NOMO-1 (cell line): ENCODE measurements at regions not wholly inside any gene's neighbourhood (a gene's known extent, or its start where the extent isn't known, plus 50 kb on each side); places are given as distances from the start of the nearest gene placed in this dataset.

Source experiments
- DNase-seq, 2 experiments: peaks; one replicate each; lab custom pipeline; 2025; ENCODE audit not compliant: unreplicated experiment in 2 of 2; lab: John Stamatoyannopoulos, UW

- no peak for DNase-seq
These were observed 227.7 kb upstream of the TOPAZ1 start for GRCh38 chr3:44013967-44014366.

- DNase-seq = no peak
These were observed 226.5 kb upstream of the TOPAZ1 start for GRCh38 chr3:44015170-44015569.

GRCh38 chr3:44016818-44017217 lies 224.9 kb upstream of the TOPAZ1 start:
- no peak for DNase-seq

- no peak for DNase-seq
These were observed 222.8 kb upstream of the TOPAZ1 start for GRCh38 chr3:44018926-44019325.

GRCh38 chr3:44019736-44020135 lies 221.9 kb upstream of the TOPAZ1 start:
- DNase-seq = no peak

GRCh38 chr3:44020143-44020542 lies 221.5 kb upstream of the TOPAZ1 start:
- no peak for DNase-seq

GRCh38 chr3:44021651-44022594 lies 219.8 kb upstream of the TOPAZ1 start:
- no peak for DNase-seq

GRCh38 chr3:44023961-44024593 lies 217.6 kb upstream of the TOPAZ1 start:
- DNase-seq = no peak

GRCh38 chr3:44026220-44026865 lies 215.3 kb upstream of the TOPAZ1 start:
- no peak for DNase-seq

- DNase-seq = no peak
These were observed 212.6 kb upstream of the TOPAZ1 start for GRCh38 chr3:44029100-44029499.

- DNase-seq = no peak
These were observed 211.4 kb upstream of the TOPAZ1 start for GRCh38 chr3:44030285-44030684.

- no peak for DNase-seq
These were observed 210.9 kb upstream of the TOPAZ1 start for GRCh38 chr3:44030687-44031305.

- DNase-seq = no peak
These were observed 210.0 kb upstream of the TOPAZ1 start for GRCh38 chr3:44031387-44032380.

GRCh38 chr3:44032487-44032886 lies 209.2 kb upstream of the TOPAZ1 start:
- no peak for DNase-seq

- no peak for DNase-seq
These were observed 208.6 kb upstream of the TOPAZ1 start for GRCh38 chr3:44033123-44033522.

GRCh38 chr3:44036850-44037249 lies 204.8 kb upstream of the TOPAZ1 start:
- no peak for DNase-seq

- DNase-seq = no peak
These were observed 202.7 kb upstream of the TOPAZ1 start for GRCh38 chr3:44039006-44039405.

- no peak for DNase-seq
These were observed 200.0 kb upstream of the TOPAZ1 start for GRCh38 chr3:44041726-44042125.

GRCh38 chr3:44042772-44043171 lies 198.9 kb upstream of the TOPAZ1 start:
- no peak for DNase-seq
